ENCODE measurements at regions not wholly inside any gene's neighbourhood (a gene's known extent, or its start where the extent isn't known, plus 50 kb on each side); places are given as distances from the start of the nearest gene placed in this dataset.

- H3K4me1 Mint-ChIP-seq (ENCODE audit: low read depth): no peaks in the 10 kb centered on the region
- peak; percentile 19 for TF ChIP-seq CTCF (IDR thresholded peaks at IDR 0.05; ENCODE audit: unreplicated experiment)
- H3K9me3 Mint-ChIP-seq (ENCODE audit: low read depth): peaks cover 19% of the 10 kb centered on the region
- no peak for DNase-seq (ENCODE audit: low spot score, unreplicated experiment)
- H3K36me3 Mint-ChIP-seq (ENCODE audit: insufficient read depth): no peaks in the 10 kb centered on the region
- no peak overlapping the region for H3K4me3 Mint-ChIP-seq (ENCODE audit: low read depth)
- H3K27ac Mint-ChIP-seq: no peak overlapping the region
- H3K27me3 Mint-ChIP-seq: no peaks in the 10 kb centered on the region
These were observed 1083.6 kb upstream of the PHF14 start for GRCh38 chr7:9890092-9890491.

GRCh38 chr7:9891056-9891455, 1082.6 kb upstream of the PHF14 start:
- Mint-ChIP-seq H3K4me3 (ENCODE audit: low read depth) (no peak overlapping the region), H3K9me3 (ENCODE audit: low read depth) (peaks cover 26% of the 10 kb centered on the region), H3K27ac (no peak overlapping the region), H3K27me3 (no peaks in the 10 kb centered on the region), H3K36me3 (ENCODE audit: insufficient read depth) (no peaks in the 10 kb centered on the region), H3K4me1 (ENCODE audit: low read depth) (no peaks in the 10 kb centered on the region)
- DNase-seq (ENCODE audit: low spot score, unreplicated experiment): no peak
- TF ChIP-seq CTCF (IDR thresholded peaks at IDR 0.05; ENCODE audit: unreplicated experiment): no peak

- Mint-ChIP-seq H3K27me3 (no peaks in the 10 kb centered on the region), H3K9me3 (ENCODE audit: low read depth) (peaks cover 31% of the 10 kb centered on the region), H3K4me3 (ENCODE audit: low read depth) (no peak overlapping the region), H3K27ac (no peak overlapping the region), H3K4me1 (ENCODE audit: low read depth) (no peaks in the 10 kb centered on the region), H3K36me3 (ENCODE audit: insufficient read depth) (no peaks in the 10 kb centered on the region)
- no peak for DNase-seq (ENCODE audit: low spot score, unreplicated experiment)
- TF ChIP-seq CTCF (IDR thresholded peaks at IDR 0.05; ENCODE audit: unreplicated experiment): no peak
These were observed 1073.3 kb upstream of the PHF14 start for GRCh38 chr7:9900339-9900738.

- H3K9me3 Mint-ChIP-seq (ENCODE audit: low read depth): peaks cover 3% of the 10 kb centered on the region
- no peak for DNase-seq (ENCODE audit: low spot score, unreplicated experiment)
- TF ChIP-seq CTCF (IDR thresholded peaks at IDR 0.05; ENCODE audit: unreplicated experiment): no peak
- no peaks in the 10 kb centered on the region for H3K27me3 Mint-ChIP-seq
- H3K4me1 Mint-ChIP-seq (ENCODE audit: low read depth): no peaks in the 10 kb centered on the region
- no peaks in the 10 kb centered on the region for H3K36me3 Mint-ChIP-seq (ENCODE audit: insufficient read depth)
- H3K27ac Mint-ChIP-seq: no peak overlapping the region
- no peak overlapping the region for H3K4me3 Mint-ChIP-seq (ENCODE audit: low read depth)
These were observed 1052.3 kb upstream of the PHF14 start for GRCh38 chr7:9921326-9921725.

- Mint-ChIP-seq H3K27me3 (no peaks in the 10 kb centered on the region), H3K4me1 (ENCODE audit: low read depth) (peaks cover 3% of the 10 kb centered on the region), H3K4me3 (ENCODE audit: low read depth) (no peak overlapping the region), H3K36me3 (ENCODE audit: insufficient read depth) (no peaks in the 10 kb centered on the region), H3K9me3 (ENCODE audit: low read depth) (no peaks in the 10 kb centered on the region), H3K27ac (no peak overlapping the region)
- TF ChIP-seq CTCF (IDR thresholded peaks at IDR 0.05; ENCODE audit: unreplicated experiment): no peak
- no peak for DNase-seq (ENCODE audit: low spot score, unreplicated experiment)
These were observed 1035.6 kb upstream of the PHF14 start for GRCh38 chr7:9937944-9938631.
